Astrocyte (in vitro differentiated cells and primary cell): ENCODE measurements at regions not wholly inside any gene's neighbourhood (a gene's known extent, or its start where the extent isn't known, plus 50 kb on each side); places are given as distances from the start of the nearest gene placed in this dataset.

Experiments used
- DNase-seq: peaks from one replicate; pipeline ENCODE4 v3.0.0-alpha.2; 2010; ENCODE audit warnings: low read depth
- FAIRE-seq: peaks from 2 replicates; lab custom pipeline; 2011; peaks lifted over from hg19 to GRCh38; lab: Jason Lieb, UNC
- H2AFZ ChIP-seq: 2 replicates; pipeline ENCODE4 v1.6.0; 2012; ENCODE audit warnings: low read depth, low read length, inconsistent platforms
- H3K27ac ChIP-seq: 2 replicates; pipeline ENCODE4 v1.5.1; 2011; ENCODE audit warnings: low read depth, low read length, inconsistent platforms
- H3K27me3 ChIP-seq: 2 replicates; pipeline ENCODE4 v1.6.0; 2011; ENCODE audit warnings: low read length, inconsistent platforms; ENCODE audit not compliant: insufficient read depth
- H3K36me3 ChIP-seq: 2 replicates; pipeline ENCODE4 v1.5.1; 2011; ENCODE audit warnings: low read length, inconsistent platforms; ENCODE audit not compliant: insufficient read depth
- H3K4me1 ChIP-seq: 2 replicates; pipeline ENCODE4 v1.5.1; 2011; ENCODE audit warnings: low read length, inconsistent platforms; ENCODE audit not compliant: insufficient read depth
- H3K4me2 ChIP-seq: 2 replicates; pipeline ENCODE4 v1.6.0; 2012; ENCODE audit warnings: low read length, inconsistent platforms
- H3K4me3 ChIP-seq: 2 replicates; pipeline ENCODE4 v1.5.1; 2011; ENCODE audit warnings: low read depth, mild to moderate bottlenecking, low read length, inconsistent platforms; ENCODE audit not compliant: insufficient read depth
- H3K79me2 ChIP-seq: 2 replicates; pipeline ENCODE4 v1.6.0; 2012; ENCODE audit warnings: mild to moderate bottlenecking, low read length, inconsistent platforms; ENCODE audit not compliant: insufficient read depth
- H3K9ac ChIP-seq: 2 replicates; pipeline ENCODE4 v1.6.0; 2012; ENCODE audit warnings: mild to moderate bottlenecking, low read length, inconsistent platforms
- H3K9me3 ChIP-seq: 2 replicates; pipeline ENCODE4 v1.5.1; 2012; ENCODE audit warnings: low read depth, mild to moderate bottlenecking, low read length, inconsistent platforms; ENCODE audit not compliant: insufficient read depth
- H4K20me1 ChIP-seq: 2 replicates; pipeline ENCODE4 v1.6.0; 2012; ENCODE audit warnings: low read length, inconsistent platforms; ENCODE audit not compliant: insufficient read depth
- H3K27ac Mint-ChIP-seq: one replicate; pipeline ENCODE4 v1.8.0; 2021; ENCODE audit warnings: mild to moderate bottlenecking, mixed read lengths; ENCODE audit not compliant: unreplicated experiment
- H3K27me3 Mint-ChIP-seq: one replicate; pipeline ENCODE4 v1.8.0; 2021; ENCODE audit warnings: low read depth, mixed read lengths; ENCODE audit not compliant: unreplicated experiment
- H3K36me3 Mint-ChIP-seq: one replicate; pipeline ENCODE4 v1.8.0; 2021; ENCODE audit warnings: low read depth, mixed read lengths; ENCODE audit not compliant: unreplicated experiment
- H3K4me1 Mint-ChIP-seq: one replicate; pipeline ENCODE4 v1.8.0; 2021; ENCODE audit warnings: low read depth, mixed read lengths; ENCODE audit not compliant: unreplicated experiment
- H3K4me3 Mint-ChIP-seq: one replicate; pipeline ENCODE4 v1.8.0; 2021; ENCODE audit warnings: mild to moderate bottlenecking, moderate library complexity, mixed read lengths; ENCODE audit not compliant: unreplicated experiment
- H3K9me3 Mint-ChIP-seq: one replicate; pipeline ENCODE4 v1.8.0; 2021; ENCODE audit warnings: mild to moderate bottlenecking, mixed read lengths; ENCODE audit not compliant: unreplicated experiment
- EZH2 ChIP-seq: IDR thresholded peaks from 2 replicates; pipeline ENCODE4 v1.6.1; 2012; ENCODE audit warnings: mild to moderate bottlenecking, low read length, inconsistent platforms; ENCODE audit not compliant: insufficient read depth
- TF ChIP-seq, protein P1 (sequence below): IDR thresholded peaks from 2 replicates; pipeline ENCODE4 v1.5.1; 2011; ENCODE audit warnings: low read depth, mild to moderate bottlenecking, inconsistent platforms, low read length, moderate library complexity; ENCODE audit not compliant: insufficient read depth

DNA sequence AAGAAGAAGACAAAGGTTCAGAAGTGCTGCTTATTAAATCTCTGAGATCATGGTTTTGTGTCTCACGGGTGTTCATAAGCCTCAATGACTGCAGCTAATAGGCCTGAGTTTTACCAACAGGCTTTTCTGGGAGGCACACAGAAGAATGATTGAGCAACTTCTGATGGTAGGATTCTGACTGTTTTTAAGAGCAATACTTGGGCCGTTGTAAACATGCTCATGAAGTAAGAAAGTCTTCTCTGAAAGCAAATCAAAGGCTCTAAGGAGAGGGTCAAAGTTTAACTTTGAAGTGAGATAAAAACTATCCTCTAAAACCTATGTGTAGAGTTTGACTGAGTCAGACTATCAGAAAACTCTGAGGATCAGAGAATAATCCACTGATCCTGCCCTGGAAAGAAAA, 390.9 kb upstream of the DAB2 start:
- Histone ChIP-seq H3K36me3 (no peaks in the 10 kb centered on the region), H3K4me3 (no peak overlapping the region), H4K20me1 (no peaks in the 10 kb centered on the region), H3K4me1 (no peaks in the 10 kb centered on the region), H3K9ac (no peak overlapping the region), H3K9me3 (no peaks in the 10 kb centered on the region), H3K4me2 (no peak overlapping the region), H2AFZ (no peak overlapping the region), H3K27ac (no peak overlapping the region), H3K79me2 (no peaks in the 10 kb centered on the region), H3K27me3 (no peaks in the 10 kb centered on the region)
- Mint-ChIP-seq H3K27ac (no peak overlapping the region), H3K27me3 (no peaks in the 10 kb centered on the region), H3K9me3 (no peaks in the 10 kb centered on the region), H3K4me1 (no peaks in the 10 kb centered on the region), H3K4me3 (no peak overlapping the region), H3K36me3 (no peaks in the 10 kb centered on the region)
- DNase-seq (no peak), FAIRE-seq (no peak)
- TF ChIP-seq, protein P1, sequence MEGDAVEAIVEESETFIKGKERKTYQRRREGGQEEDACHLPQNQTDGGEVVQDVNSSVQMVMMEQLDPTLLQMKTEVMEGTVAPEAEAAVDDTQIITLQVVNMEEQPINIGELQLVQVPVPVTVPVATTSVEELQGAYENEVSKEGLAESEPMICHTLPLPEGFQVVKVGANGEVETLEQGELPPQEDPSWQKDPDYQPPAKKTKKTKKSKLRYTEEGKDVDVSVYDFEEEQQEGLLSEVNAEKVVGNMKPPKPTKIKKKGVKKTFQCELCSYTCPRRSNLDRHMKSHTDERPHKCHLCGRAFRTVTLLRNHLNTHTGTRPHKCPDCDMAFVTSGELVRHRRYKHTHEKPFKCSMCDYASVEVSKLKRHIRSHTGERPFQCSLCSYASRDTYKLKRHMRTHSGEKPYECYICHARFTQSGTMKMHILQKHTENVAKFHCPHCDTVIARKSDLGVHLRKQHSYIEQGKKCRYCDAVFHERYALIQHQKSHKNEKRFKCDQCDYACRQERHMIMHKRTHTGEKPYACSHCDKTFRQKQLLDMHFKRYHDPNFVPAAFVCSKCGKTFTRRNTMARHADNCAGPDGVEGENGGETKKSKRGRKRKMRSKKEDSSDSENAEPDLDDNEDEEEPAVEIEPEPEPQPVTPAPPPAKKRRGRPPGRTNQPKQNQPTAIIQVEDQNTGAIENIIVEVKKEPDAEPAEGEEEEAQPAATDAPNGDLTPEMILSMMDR = no peak
- TF ChIP-seq EZH2 = no peak

DNA sequence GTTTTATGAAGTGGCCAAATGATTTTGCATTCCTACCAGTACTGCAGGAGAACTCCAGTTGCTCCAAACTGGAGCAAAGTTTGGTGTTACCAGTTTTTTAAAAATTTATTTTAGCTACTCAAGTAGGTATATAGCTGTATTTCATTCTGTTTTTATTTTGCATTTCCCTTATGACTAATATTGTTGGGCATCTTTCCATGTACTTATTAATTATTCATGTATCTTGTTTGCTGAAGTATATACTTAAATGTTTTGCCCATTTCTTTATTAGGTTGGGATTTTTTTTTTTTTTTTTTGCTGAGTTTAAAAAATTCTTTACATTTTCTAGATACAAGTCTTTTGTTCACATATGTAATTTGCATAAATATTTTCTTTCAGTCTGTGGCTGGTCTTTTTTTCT, 386.6 kb upstream of the DAB2 start:
- no peaks in the 10 kb centered on the region for H3K79me2 ChIP-seq
- H4K20me1 ChIP-seq = no peaks in the 10 kb centered on the region
- H3K27me3 ChIP-seq = no peaks in the 10 kb centered on the region
- no peak overlapping the region for H3K4me3 ChIP-seq
- Mint-ChIP-seq H3K27ac (no peak overlapping the region), H3K9me3 (no peaks in the 10 kb centered on the region), H3K27me3 (no peaks in the 10 kb centered on the region), H3K36me3 (no peaks in the 10 kb centered on the region), H3K4me3 (no peak overlapping the region), H3K4me1 (no peaks in the 10 kb centered on the region)
- H3K36me3 ChIP-seq = no peaks in the 10 kb centered on the region
- no peak for FAIRE-seq
- H2AFZ ChIP-seq = no peak overlapping the region
- no peaks in the 10 kb centered on the region for H3K4me1 ChIP-seq
- no peak overlapping the region for H3K4me2 ChIP-seq
- H3K9me3 ChIP-seq = no peaks in the 10 kb centered on the region
- no peak overlapping the region for H3K9ac ChIP-seq
- no peak overlapping the region for H3K27ac ChIP-seq
- TF ChIP-seq, protein P1 = no peak
- no peak for TF ChIP-seq EZH2
- DNase-seq = no peak

DNA sequence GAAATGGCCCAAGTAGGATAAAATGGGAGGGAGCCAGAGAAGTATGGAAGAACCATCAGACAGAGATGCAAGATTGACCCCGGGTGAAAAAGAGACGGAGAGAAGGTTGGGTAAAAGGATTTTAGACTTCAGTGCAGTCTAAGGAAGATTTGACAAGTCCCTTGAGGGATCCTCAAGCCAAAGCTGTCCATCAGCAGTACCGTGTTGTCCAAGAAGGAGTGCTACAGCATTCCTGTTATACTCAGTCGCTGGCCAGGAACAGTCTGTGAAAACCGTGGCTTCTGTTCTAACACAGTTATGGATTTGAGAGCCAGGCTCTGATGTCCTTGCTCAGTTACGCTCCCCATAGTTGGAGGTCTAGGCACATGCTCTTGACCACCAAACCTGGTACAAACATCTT, 383.9 kb upstream of the DAB2 start:
- no peaks in the 10 kb centered on the region for H3K36me3 Mint-ChIP-seq
- H3K36me3 ChIP-seq = no peaks in the 10 kb centered on the region
- no peak overlapping the region for H3K4me3 ChIP-seq
- no peak overlapping the region for H3K27ac Mint-ChIP-seq
- H3K9ac ChIP-seq = no peak overlapping the region
- no peak overlapping the region for H2AFZ ChIP-seq
- no peaks in the 10 kb centered on the region for H3K79me2 ChIP-seq
- no peak for DNase-seq
- no peaks in the 10 kb centered on the region for H3K27me3 ChIP-seq
- no peaks in the 10 kb centered on the region for H3K9me3 ChIP-seq
- no peaks in the 10 kb centered on the region for H4K20me1 ChIP-seq
- no peaks in the 10 kb centered on the region for H3K4me1 Mint-ChIP-seq
- no peak overlapping the region for H3K27ac ChIP-seq
- no peak overlapping the region for H3K4me2 ChIP-seq
- no peaks in the 10 kb centered on the region for H3K4me1 ChIP-seq
- TF ChIP-seq, protein P1 = no peak
- no peak for TF ChIP-seq EZH2
- no peak overlapping the region for H3K4me3 Mint-ChIP-seq
- FAIRE-seq = no peak
- H3K9me3 Mint-ChIP-seq = no peaks in the 10 kb centered on the region
- H3K27me3 Mint-ChIP-seq = no peaks in the 10 kb centered on the region
